Smooth muscle cell (in vitro differentiated cells): ENCODE measurements at regions not wholly inside any gene's neighbourhood (a gene's known extent, or its start where the extent isn't known, plus 50 kb on each side); places are given as distances from the start of the nearest gene placed in this dataset.

Experiments used
- DNase-seq: peaks from one replicate; lab custom pipeline; 2025; ENCODE audit not compliant: unreplicated experiment; lab: John Stamatoyannopoulos, UW
- H2AFZ ChIP-seq: fragments of 200-600 bp; sonication (generic); 2 replicates; pipeline ENCODE4 v1.6.0; 2016; ENCODE audit warnings: antibody characterized with exemption, low read depth, mild to moderate bottlenecking
- H3F3A ChIP-seq: fragments of 200-600 bp; sonication (generic); 2 replicates; pipeline ENCODE4 v1.6.0; 2017; ENCODE audit warnings: antibody characterized with exemption, low read depth
- H3K27ac ChIP-seq: fragments of 200-600 bp; sonication (generic); 2 replicates; pipeline ENCODE4 v1.5.1; 2016; ENCODE audit warnings: low read depth, mild to moderate bottlenecking
- H3K27me3 ChIP-seq: fragments of 200-600 bp; sonication (generic); 2 replicates; pipeline ENCODE4 v1.6.1; 2016; ENCODE audit warnings: low read depth, mild to moderate bottlenecking
- H3K36me3 ChIP-seq: fragments of 200-600 bp; sonication (generic); 2 replicates; pipeline ENCODE4 v1.5.1; 2016; ENCODE audit warnings: low read depth
- H3K4me1 ChIP-seq: fragments of 200-600 bp; sonication (generic); 2 replicates; pipeline ENCODE4 v1.5.1; 2016; ENCODE audit warnings: low read depth
- H3K4me2 ChIP-seq: fragments of 200-600 bp; sonication (generic); 2 replicates; pipeline ENCODE4 v1.6.0; 2016; ENCODE audit warnings: mild to moderate bottlenecking
- H3K4me3 ChIP-seq: fragments of 200-600 bp; sonication (generic); 2 replicates; pipeline ENCODE4 v1.5.1; 2016; ENCODE audit warnings: mild to moderate bottlenecking
- H3K79me2 ChIP-seq: fragments of 200-600 bp; sonication (generic); 2 replicates; pipeline ENCODE4 v1.6.0; 2016; ENCODE audit warnings: low read depth, mild to moderate bottlenecking
- H3K9ac ChIP-seq: fragments of 200-600 bp; sonication (generic); 2 replicates; pipeline ENCODE4 v1.6.0; 2016; ENCODE audit warnings: low read depth
- H3K9me3 ChIP-seq: fragments of 200-600 bp; sonication (generic); replicated peaks from 2 replicates; pipeline ENCODE4 v1.5.1; 2016; ENCODE audit warnings: low read depth
- H4K20me1 ChIP-seq: fragments of 200-600 bp; sonication (generic); 2 replicates; pipeline ENCODE4 v1.6.0; 2016; ENCODE audit warnings: low read depth
- CTCF ChIP-seq: fragments of 200-600 bp; sonication (generic); IDR thresholded peaks from 2 replicates; pipeline ENCODE4 v1.5.1; 2017; ENCODE audit warnings: borderline replicate concordance, mild to moderate bottlenecking, antibody characterized with exemption; ENCODE audit not compliant: insufficient read depth, poor library complexity, severe bottlenecking
- WGBS: methylation state at CpG from one replicate; pipeline ENCODE4 v1.1.7; 2016; ENCODE audit warnings: low lambda C conversion rate; 5-methylcytosine and 5-hydroxymethylcytosine counted together

- Histone ChIP-seq H3K27ac (peak overlapping the region; percentile 74), H4K20me1 (no peaks in the 10 kb centered on the region), H3F3A (peaks cover 22% of the 10 kb centered on the region), H3K9me3 (no peaks in the 10 kb centered on the region), H3K27me3 (no peaks in the 10 kb centered on the region), H3K4me1 (peaks cover 39% of the 10 kb centered on the region), H3K79me2 (no peaks in the 10 kb centered on the region), H3K36me3 (no peaks in the 10 kb centered on the region), H2AFZ (no peak overlapping the region), H3K9ac (no peak overlapping the region), H3K4me3 (no peak overlapping the region), H3K4me2 (peak overlapping the region; percentile 47)
- no peak for DNase-seq
- TF ChIP-seq CTCF: no peak
- 71% methylated on average over 11 of the region's 11 CpGs for WGBS
Observed at GRCh38 chr2:236662231-236663185, 92.9 kb downstream of the ACKR3 start.

GRCh38 chr2:236663287-236664101 is 93.9 kb downstream of the ACKR3 start:
- Histone ChIP-seq H3F3A (peaks cover 22% of the 10 kb centered on the region), H3K4me3 (no peak overlapping the region), H3K9ac (no peak overlapping the region), H3K4me2 (peak overlapping the region; percentile 55), H2AFZ (no peak overlapping the region), H3K79me2 (no peaks in the 10 kb centered on the region), H3K9me3 (no peaks in the 10 kb centered on the region), H3K27ac (peak overlapping the region; percentile 74), H3K36me3 (no peaks in the 10 kb centered on the region), H3K4me1 (peaks cover 39% of the 10 kb centered on the region), H3K27me3 (no peaks in the 10 kb centered on the region), H4K20me1 (no peaks in the 10 kb centered on the region)
- TF ChIP-seq CTCF: no peak
- 21% methylated on average over 17 of the region's 17 CpGs for WGBS
- DNase-seq: no peak

GRCh38 chr2:236664136-236664535 is 94.5 kb downstream of the ACKR3 start:
- TF ChIP-seq CTCF: no peak
- H3K4me3 ChIP-seq: no peak overlapping the region
- no peaks in the 10 kb centered on the region for H3K27me3 ChIP-seq
- peaks cover 22% of the 10 kb centered on the region for H3F3A ChIP-seq
- H3K27ac ChIP-seq: peak overlapping the region; percentile 74
- peak overlapping the region; percentile 55 for H3K4me2 ChIP-seq
- H3K9me3 ChIP-seq: no peaks in the 10 kb centered on the region
- DNase-seq: no peak
- H3K79me2 ChIP-seq: no peaks in the 10 kb centered on the region
- H3K9ac ChIP-seq: no peak overlapping the region
- H4K20me1 ChIP-seq: no peaks in the 10 kb centered on the region
- WGBS: 89% methylated on average over 6 of the region's 6 CpGs
- H3K4me1 ChIP-seq: peaks cover 39% of the 10 kb centered on the region
- H3K36me3 ChIP-seq: no peaks in the 10 kb centered on the region
- H2AFZ ChIP-seq: no peak overlapping the region
